DOHH2 (cell line): ENCODE measurements at regions not wholly inside any gene's neighbourhood (a gene's known extent, or its start where the extent isn't known, plus 50 kb on each side); places are given as distances from the start of the nearest gene placed in this dataset.

Experiments used
- EZH2phosphoT487 ChIP-seq: fragments of 200-600 bp; sonication (generic); IDR thresholded peaks from 2 replicates; pipeline ENCODE4 v1.6.1; 2017; ENCODE audit warnings: borderline replicate concordance, mild to moderate bottlenecking, antibody characterized with exemption, low read length, moderate library complexity, mixed read lengths
- TF ChIP-seq, protein P1 (sequence below): fragments of 200-600 bp; sonication (generic); IDR thresholded peaks from one replicate; pipeline ENCODE4 v1.5.1; 2014; ENCODE audit warnings: antibody characterized with exemption, mild to moderate bottlenecking, low read depth, low read length; ENCODE audit not compliant: poor library complexity, severe bottlenecking

DNA sequence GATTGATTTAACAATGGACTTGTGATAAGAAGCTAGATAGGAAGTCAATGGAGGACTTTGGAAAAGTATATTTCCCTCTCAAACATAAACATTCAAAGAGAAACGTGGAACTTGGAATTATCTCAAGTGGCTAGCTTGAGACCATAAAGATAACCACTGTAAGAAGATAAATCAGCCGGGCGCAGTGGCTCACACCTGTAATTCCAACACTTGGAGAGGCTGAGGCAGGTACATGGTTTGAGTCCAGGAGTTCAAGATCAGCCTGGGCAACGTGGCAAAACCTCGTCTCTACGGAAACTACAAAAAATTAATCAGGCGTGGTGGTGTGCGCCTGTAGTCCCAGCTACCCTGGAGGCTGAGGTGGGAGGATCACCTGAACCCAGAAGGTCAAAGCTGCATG, 405.9 kb upstream of the ACVR2A start:
- TF ChIP-seq, protein P1, sequence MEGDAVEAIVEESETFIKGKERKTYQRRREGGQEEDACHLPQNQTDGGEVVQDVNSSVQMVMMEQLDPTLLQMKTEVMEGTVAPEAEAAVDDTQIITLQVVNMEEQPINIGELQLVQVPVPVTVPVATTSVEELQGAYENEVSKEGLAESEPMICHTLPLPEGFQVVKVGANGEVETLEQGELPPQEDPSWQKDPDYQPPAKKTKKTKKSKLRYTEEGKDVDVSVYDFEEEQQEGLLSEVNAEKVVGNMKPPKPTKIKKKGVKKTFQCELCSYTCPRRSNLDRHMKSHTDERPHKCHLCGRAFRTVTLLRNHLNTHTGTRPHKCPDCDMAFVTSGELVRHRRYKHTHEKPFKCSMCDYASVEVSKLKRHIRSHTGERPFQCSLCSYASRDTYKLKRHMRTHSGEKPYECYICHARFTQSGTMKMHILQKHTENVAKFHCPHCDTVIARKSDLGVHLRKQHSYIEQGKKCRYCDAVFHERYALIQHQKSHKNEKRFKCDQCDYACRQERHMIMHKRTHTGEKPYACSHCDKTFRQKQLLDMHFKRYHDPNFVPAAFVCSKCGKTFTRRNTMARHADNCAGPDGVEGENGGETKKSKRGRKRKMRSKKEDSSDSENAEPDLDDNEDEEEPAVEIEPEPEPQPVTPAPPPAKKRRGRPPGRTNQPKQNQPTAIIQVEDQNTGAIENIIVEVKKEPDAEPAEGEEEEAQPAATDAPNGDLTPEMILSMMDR: no peak
- no peak for TF ChIP-seq EZH2phosphoT487
